Peyer's patch (tissue), 4 donors: ENCODE measurements at regions not wholly inside any gene's neighbourhood (a gene's known extent, or its start where the extent isn't known, plus 50 kb on each side); places are given as distances from the start of the nearest gene placed in this dataset.
"Not testable (repeated sequence)": the region's sequence is repeated elsewhere in the genome, so short reads cannot be mapped to it uniquely, and the experiment has no call there.

Source experiments
- DNase-seq, 3 donors: peaks; one replicate each; pipeline ENCODE4 v3.0.0-alpha.2; 2017 to 2019
- H3K27ac ChIP-seq, 4 donors: fragments of 200-600 bp; sonication (generic); one replicate each; pipeline ENCODE4 v1.5.1; 2016 to 2019
- H3K27me3 ChIP-seq, 2 donors: fragments of 200-600 bp; sonication (generic); one replicate each; pipeline ENCODE4 v1.5.1; 2019
- H3K36me3 ChIP-seq, 3 donors: fragments of 200-600 bp; sonication (generic); one replicate each; pipeline ENCODE4 v1.5.1; 2016 to 2019
- H3K4me1 ChIP-seq, 4 donors: fragments of 200-600 bp; sonication (generic); one replicate each; pipeline ENCODE4 v1.5.1; 2016 to 2019
- H3K4me3 ChIP-seq, 4 donors: fragments of 200-600 bp; sonication (generic); 1 replicate in 3 of 4; 2 replicates in 1 of 4; pipeline ENCODE4 v1.5.1; 2016 to 2019; ENCODE audit warnings: mild to moderate bottlenecking in 1 of 4
- H3K9me3 ChIP-seq, 4 donors: fragments of 200-600 bp; sonication (generic); one replicate each; pipeline ENCODE4 v1.5.1; 2016 to 2019; ENCODE audit warnings: mild to moderate bottlenecking in 1 of 4
- CTCF ChIP-seq, 6 experiments: fragments of 450-650 bp in 4 of 6; fragments of 200-600 bp in 2 of 6; sonication (generic) in 1 of 6; IDR thresholded peaks; one replicate each; pipeline ENCODE4 v1.5.1; 2017 to 2019; ENCODE audit warnings: antibody characterized with exemption in 6 of 6, mild to moderate bottlenecking in 3 of 6, moderate library complexity in 1 of 6
- POLR2A ChIP-seq, 2 donors: fragments of 450-650 bp; IDR thresholded peaks; one replicate each; pipeline ENCODE4 v1.5.1; 2017; ENCODE audit warnings: antibody characterized with exemption in 2 of 2, mild to moderate bottlenecking in 2 of 2, moderate library complexity in 2 of 2

GRCh38 chr5:101012880-101013279, 109.8 kb upstream of the ST8SIA4 start:
- no peak for TF ChIP-seq POLR2A (IDR thresholded peaks at IDR 0.05)
- TF ChIP-seq CTCF (IDR thresholded peaks at IDR 0.05), result no peak
- no peaks in the 10 kb centered on the region for H3K36me3 ChIP-seq
- H3K27me3 ChIP-seq, result no peaks in the 10 kb centered on the region
- no peak overlapping the region for H3K27ac ChIP-seq
- DNase-seq, result no peak
- no peaks in the 10 kb centered on the region for H3K9me3 ChIP-seq
- no peak overlapping the region for H3K4me3 ChIP-seq
- no peaks in the 10 kb centered on the region for H3K4me1 ChIP-seq

GRCh38 chr5:101009758-101010519, 106.9 kb upstream of the ST8SIA4 start:
- Histone ChIP-seq H3K9me3 (no peaks in the 10 kb centered on the region), H3K27ac (no peak overlapping the region), H3K36me3 (no peaks in the 10 kb centered on the region), H3K27me3 (no peaks in the 10 kb centered on the region), H3K4me3 (no peak overlapping the region), H3K4me1 (no peaks in the 10 kb centered on the region)
- no peak for DNase-seq
- TF ChIP-seq CTCF (IDR thresholded peaks at IDR 0.05) (no peak), POLR2A (IDR thresholded peaks at IDR 0.05) (no peak)

- H3K27ac ChIP-seq, result no peak overlapping the region
- H3K27me3 ChIP-seq, result no peaks in the 10 kb centered on the region
- H3K36me3 ChIP-seq, result no peaks in the 10 kb centered on the region
- no peak for DNase-seq
- no peak overlapping the region for H3K4me3 ChIP-seq
- no peak for TF ChIP-seq POLR2A (IDR thresholded peaks at IDR 0.05)
- TF ChIP-seq CTCF (IDR thresholded peaks at IDR 0.05), result no peak
- H3K4me1 ChIP-seq, result no peaks in the 10 kb centered on the region
- no peaks in the 10 kb centered on the region for H3K9me3 ChIP-seq
These were observed 89.3 kb upstream of the ST8SIA4 start for GRCh38 chr5:100992354-100992753.

- not testable (repeated sequence) for H3K27me3 ChIP-seq, H3K27ac ChIP-seq, H3K4me3 ChIP-seq, H3K9me3 ChIP-seq, H3K4me1 ChIP-seq, H3K36me3 ChIP-seq, DNase-seq
These were observed 80.5 kb upstream of the ST8SIA4 start for GRCh38 chr5:100983601-100984000.

- no peak for TF ChIP-seq CTCF (IDR thresholded peaks at IDR 0.05)
- TF ChIP-seq POLR2A (IDR thresholded peaks at IDR 0.05), result no peak
- Histone ChIP-seq H3K27me3 (no peaks in the 10 kb centered on the region), H3K9me3 (no peaks in the 10 kb centered on the region), H3K27ac (no peak overlapping the region), H3K4me1 (no peaks in the 10 kb centered on the region), H3K4me3 (no peak overlapping the region), H3K36me3 (no peaks in the 10 kb centered on the region)
- DNase-seq, result no peak
These were observed 71.0 kb upstream of the ST8SIA4 start for GRCh38 chr5:100974082-100974481.

GRCh38 chr5:100970646-100971255, 67.7 kb upstream of the ST8SIA4 start:
- Histone ChIP-seq H3K36me3 (no peaks in the 10 kb centered on the region), H3K4me1 (no peaks in the 10 kb centered on the region), H3K27ac (no peak overlapping the region), H3K4me3 (no peak overlapping the region), H3K27me3 (no peaks in the 10 kb centered on the region), H3K9me3 (no peaks in the 10 kb centered on the region)
- TF ChIP-seq CTCF (IDR thresholded peaks at IDR 0.05) (no peak), POLR2A (IDR thresholded peaks at IDR 0.05) (no peak)
- no peak for DNase-seq
